HG02981 (cell line): ENCODE measurements at regions not wholly inside any gene's neighbourhood (a gene's known extent, or its start where the extent isn't known, plus 50 kb on each side); places are given as distances from the start of the nearest gene placed in this dataset.

ENCODE experiments used
- ATAC-seq: cut with Tn5 transposase; IDR thresholded peaks from one replicate; pipeline ENCODE4 v1.9.1; 2021; ENCODE audit warnings: mild to moderate bottlenecking, moderate library complexity; ENCODE audit not compliant: unreplicated experiment

DNA sequence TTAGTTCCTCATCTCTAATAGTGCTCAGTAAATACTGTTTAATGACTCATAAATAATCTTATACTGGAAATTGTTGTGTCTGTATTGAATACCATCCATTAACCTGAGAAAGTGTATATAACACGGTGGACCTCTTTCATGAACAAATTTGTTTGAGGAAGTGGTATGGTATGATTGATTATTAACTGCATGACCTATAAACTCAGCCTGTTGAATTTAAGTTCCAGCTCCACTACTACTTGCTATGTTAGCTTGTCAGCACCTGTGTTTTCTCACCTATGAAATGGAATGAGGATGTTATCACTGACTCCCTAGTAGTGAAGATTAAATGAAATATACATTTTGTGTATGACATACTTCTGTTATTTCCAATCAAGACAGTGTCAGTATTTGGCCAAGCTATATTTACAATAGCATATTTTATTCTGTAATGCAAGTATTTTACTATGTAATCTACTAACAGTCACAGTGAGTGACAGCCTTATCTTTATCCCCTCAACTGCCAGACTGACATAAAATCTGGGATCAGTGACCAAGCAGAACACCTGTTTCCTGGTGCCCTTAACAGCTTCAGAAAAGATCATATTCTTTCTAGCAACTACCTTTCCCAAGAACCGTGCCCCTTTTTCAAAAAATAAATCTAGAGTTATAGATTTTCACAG lies 77.3 kb upstream of the ITGA1 start:
- peak; percentile 74 for ATAC-seq

DNA sequence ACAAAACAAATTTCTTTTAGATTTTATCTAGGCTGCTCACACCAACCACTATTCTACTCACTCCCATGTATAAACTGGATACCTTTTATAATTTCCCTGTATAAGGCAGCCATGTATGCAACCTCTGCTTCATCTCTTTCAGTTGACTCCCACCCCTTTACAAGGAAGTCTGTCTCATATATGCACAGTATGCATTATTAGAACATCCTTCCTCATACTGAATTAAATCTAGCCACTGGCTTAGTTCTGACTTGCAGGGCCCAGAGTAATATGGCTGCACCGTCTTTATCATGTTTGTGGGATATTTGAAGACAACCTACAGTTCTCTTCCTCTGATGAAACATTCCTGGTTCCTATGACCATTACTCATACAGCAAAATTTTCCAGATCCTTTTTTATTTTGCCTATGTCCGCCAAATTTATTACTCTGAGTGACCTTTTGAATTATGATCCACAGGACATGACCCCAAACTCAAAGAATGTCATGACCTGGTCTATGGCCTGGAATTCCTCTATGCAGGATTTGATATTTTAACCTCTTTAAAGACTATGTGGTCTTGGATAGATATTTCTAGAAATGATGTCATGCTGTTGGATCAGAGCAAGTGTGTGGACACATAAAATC lies 76.6 kb upstream of the ITGA1 start:
- no peak for ATAC-seq

- no peak for ATAC-seq
Measured at GRCh38 chr5:52712354-52712753, 75.4 kb upstream of the ITGA1 start.

- ATAC-seq: peak; percentile 89
Measured at GRCh38 chr5:52725065-52725746, 62.5 kb upstream of the ITGA1 start.

GRCh38 chr5:52725808-52726207 lies 61.9 kb upstream of the ITGA1 start:
- ATAC-seq: no peak

GRCh38 chr5:52727020-52727419 lies 60.7 kb upstream of the ITGA1 start:
- ATAC-seq: no peak

- no peak for ATAC-seq
Measured at GRCh38 chr5:52727576-52727975, 60.1 kb upstream of the ITGA1 start.

DNA sequence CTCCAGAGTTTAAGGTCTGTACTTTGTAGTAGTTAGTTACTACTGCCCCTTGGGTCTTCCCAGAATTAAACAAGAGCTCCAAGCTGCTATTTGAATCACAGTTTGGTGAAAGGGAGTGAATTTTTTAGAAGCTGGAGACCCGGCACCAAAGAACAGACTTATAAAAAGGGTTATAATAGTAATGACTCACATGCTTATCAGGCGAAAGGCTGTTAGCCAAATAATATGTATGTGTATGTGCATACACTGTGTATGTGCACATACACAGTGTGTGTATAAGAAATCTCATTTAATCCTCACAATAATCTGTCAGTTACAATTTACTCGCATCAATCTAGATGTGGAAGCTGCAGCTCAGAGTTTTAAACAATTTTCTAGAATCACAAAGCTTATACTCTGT lies 59.5 kb upstream of the ITGA1 start:
- ATAC-seq: no peak

DNA sequence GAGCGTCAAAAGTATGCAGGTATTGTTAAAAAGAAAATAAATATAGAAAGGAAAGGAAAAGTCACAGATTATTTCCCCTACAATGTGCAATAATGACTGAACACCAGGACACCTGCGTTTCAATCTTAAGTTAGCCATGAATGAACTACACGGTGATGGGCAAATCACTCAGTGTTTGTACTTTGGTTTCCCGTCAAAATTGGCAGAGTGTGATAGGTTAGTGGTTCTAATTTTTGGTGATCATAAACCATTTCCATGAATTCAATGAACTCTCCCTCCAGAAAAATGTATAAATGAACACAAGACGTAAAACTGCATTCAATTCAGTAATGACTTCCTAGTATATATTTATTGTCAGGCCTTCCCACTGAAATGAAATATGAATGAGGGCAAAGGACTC lies 59.0 kb upstream of the ITGA1 start:
- no peak for ATAC-seq

DNA sequence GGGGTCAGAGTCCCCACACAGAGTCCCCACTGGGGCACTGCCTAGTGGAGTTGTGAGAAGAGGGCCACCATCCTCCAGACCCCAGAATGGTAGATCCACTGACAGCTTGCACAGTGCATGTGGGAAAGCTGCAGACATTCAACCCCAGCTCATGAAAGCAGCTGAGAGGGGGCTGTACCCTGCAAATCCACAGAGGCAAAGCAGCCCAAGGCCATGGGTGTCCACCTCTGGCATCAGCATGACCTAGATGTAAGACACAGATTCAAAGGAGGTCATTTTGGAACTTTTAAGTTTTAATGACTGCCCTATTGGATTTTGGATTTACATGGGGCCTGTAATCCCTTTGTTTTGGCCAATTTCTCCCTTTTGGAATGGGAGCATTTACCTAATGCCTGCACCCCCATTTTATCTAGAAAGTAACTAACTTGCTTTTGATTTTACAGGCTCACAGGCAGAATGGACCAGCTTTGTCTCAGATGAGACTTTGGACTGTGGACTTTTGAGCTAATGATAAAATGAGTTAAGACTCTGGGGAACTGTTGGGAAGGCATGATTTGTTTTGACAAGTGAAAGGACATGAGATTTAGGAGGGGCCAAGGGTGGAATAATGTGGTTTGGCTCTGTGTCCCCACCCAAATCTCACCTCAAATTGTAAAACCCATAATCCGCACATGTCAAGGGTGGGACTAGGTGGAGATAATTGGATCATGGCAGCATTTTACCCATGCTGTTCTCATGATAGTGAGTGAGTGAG lies 56.3 kb upstream of the ITGA1 start:
- no peak for ATAC-seq

DNA sequence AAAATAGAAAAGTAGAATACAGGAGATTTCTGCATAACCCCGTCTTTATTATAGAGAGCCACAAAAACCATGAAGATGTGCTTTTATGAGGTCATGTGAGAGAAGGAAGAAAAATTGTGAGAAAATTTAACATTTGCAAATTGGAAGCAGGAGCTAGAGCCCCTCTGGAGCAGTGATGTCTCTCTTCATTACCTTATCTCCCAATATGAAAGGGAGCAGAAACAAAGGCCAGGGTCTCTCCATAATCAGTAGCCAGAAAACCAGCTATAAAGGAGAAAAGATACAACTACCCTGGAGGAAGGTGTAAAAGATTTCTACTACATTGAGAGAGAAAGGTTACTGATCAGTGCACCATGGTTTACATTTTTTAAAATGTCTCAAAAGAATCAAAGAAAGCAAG lies 53.2 kb upstream of the ITGA1 start:
- ATAC-seq: no peak

- ATAC-seq: no peak
Measured at GRCh38 chr5:52735139-52735538, 52.6 kb upstream of the ITGA1 start.
